ENCODE measurements at regions not wholly inside any gene's neighbourhood (a gene's known extent, or its start where the extent isn't known, plus 50 kb on each side); places are given as distances from the start of the nearest gene placed in this dataset.

DNA sequence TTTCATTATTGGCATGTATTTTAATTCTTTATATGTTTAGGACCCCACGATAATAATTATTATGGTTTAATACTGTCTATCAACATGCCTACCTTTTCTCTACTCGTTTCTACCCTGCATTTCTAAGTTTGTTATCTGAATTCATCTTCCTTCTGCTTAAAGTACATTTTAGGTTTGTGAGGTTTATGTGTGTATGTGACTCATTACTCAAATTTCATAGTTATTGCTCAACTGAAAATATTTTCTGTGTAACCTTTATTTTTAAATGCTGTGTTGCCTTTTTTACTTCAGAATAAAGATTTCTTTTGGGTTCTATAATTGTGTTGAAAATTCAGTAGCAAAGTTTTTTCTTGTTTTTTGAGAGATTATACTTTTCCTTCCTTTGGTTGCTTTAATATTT, 933.9 kb upstream of the LRRTM1 start:
- H3K9ac ChIP-seq (ENCODE audit: low read length), result no peak overlapping the region
- DNase-seq, result no peak
- TF ChIP-seq EZH2phosphoT487 (IDR thresholded peaks at IDR 0.05; ENCODE audit: low read length) (no peak), EZH2 (optimal IDR thresholded peaks at IDR 0.05; ENCODE audit: low read depth, low read length) (no peak)
- TF ChIP-seq, protein P1, sequence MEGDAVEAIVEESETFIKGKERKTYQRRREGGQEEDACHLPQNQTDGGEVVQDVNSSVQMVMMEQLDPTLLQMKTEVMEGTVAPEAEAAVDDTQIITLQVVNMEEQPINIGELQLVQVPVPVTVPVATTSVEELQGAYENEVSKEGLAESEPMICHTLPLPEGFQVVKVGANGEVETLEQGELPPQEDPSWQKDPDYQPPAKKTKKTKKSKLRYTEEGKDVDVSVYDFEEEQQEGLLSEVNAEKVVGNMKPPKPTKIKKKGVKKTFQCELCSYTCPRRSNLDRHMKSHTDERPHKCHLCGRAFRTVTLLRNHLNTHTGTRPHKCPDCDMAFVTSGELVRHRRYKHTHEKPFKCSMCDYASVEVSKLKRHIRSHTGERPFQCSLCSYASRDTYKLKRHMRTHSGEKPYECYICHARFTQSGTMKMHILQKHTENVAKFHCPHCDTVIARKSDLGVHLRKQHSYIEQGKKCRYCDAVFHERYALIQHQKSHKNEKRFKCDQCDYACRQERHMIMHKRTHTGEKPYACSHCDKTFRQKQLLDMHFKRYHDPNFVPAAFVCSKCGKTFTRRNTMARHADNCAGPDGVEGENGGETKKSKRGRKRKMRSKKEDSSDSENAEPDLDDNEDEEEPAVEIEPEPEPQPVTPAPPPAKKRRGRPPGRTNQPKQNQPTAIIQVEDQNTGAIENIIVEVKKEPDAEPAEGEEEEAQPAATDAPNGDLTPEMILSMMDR (IDR thresholded peaks at IDR 0.05; ENCODE audit: low read length), result no peak
- H3K9me3 ChIP-seq (replicated peaks; ENCODE audit: insufficient read depth, low read length), result no peaks in the 10 kb centered on the region
- no peaks in the 10 kb centered on the region for H3K36me3 ChIP-seq (replicated peaks; ENCODE audit: insufficient read depth, low read length)
- no peak overlapping the region for H3K4me3 ChIP-seq (ENCODE audit: low read length)
- H3K4me2 ChIP-seq (ENCODE audit: low read depth, low read length), result no peak overlapping the region
- H3F3A ChIP-seq (ENCODE audit: insufficient read depth, low read length), result no peaks in the 10 kb centered on the region
- H3K27me3 ChIP-seq (replicated peaks; ENCODE audit: insufficient read depth, low read length), result no peaks in the 10 kb centered on the region
- no peaks in the 10 kb centered on the region for H3K4me1 ChIP-seq (ENCODE audit: low read length)
- H3K27ac ChIP-seq (ENCODE audit: low read length), result no peak overlapping the region
- no peak overlapping the region for H2AFZ ChIP-seq (ENCODE audit: low read length)
- H3K79me2 ChIP-seq (ENCODE audit: low read length), result no peaks in the 10 kb centered on the region
- no peaks in the 10 kb centered on the region for H3K9me2 ChIP-seq (replicated peaks; ENCODE audit: insufficient read depth, low read length)
- H4K20me1 ChIP-seq (ENCODE audit: insufficient read depth, low read length), result no peaks in the 10 kb centered on the region

DNA sequence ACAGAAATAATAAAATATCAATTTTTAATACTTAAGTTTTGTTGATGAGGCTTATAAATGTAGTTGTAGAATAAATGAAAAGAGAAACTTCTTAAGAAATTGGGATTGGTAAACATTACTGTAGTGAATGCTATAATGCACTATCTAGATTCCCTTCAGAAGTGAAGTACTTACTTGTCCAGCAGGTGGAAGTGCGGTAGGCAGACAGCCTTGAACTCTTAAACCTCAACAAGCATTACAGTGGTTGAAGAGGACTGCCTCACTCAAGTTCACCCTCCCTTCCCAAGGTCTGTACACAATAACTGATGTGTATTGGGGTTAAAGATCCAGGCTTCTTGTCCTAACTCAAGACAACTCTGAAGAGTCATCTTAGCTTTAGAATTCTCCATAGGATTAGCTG, 931.0 kb upstream of the LRRTM1 start:
- no peak for DNase-seq

DNA sequence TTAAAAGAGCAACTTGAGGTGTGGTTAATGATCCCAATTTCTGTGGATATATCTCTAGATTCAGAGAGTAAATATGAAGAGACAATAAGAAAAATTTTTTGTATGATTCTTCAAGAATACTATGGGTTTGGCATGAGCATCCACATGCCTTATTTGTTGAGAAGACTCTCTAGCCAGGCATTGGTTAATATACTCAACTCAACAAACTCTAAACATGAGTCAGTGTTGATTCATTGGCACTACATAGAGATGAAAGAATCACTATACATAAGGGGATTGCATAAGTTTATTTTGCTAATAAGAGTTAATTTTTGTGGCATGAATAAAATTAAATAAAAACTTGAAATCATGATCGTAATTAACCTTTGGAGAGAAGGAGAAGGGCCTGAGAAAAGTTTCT, 930.2 kb upstream of the LRRTM1 start:
- Histone ChIP-seq H3K4me1 (ENCODE audit: low read length) (no peaks in the 10 kb centered on the region), H3K4me2 (ENCODE audit: low read depth, low read length) (no peak overlapping the region), H3K36me3 (replicated peaks; ENCODE audit: insufficient read depth, low read length) (no peaks in the 10 kb centered on the region), H3K9me2 (replicated peaks; ENCODE audit: insufficient read depth, low read length) (no peaks in the 10 kb centered on the region), H3K79me2 (ENCODE audit: low read length) (no peaks in the 10 kb centered on the region), H3K9me3 (replicated peaks; ENCODE audit: insufficient read depth, low read length) (no peaks in the 10 kb centered on the region), H3K27ac (ENCODE audit: low read length) (no peak overlapping the region), H3K27me3 (replicated peaks; ENCODE audit: insufficient read depth, low read length) (no peaks in the 10 kb centered on the region), H2AFZ (ENCODE audit: low read length) (no peak overlapping the region), H3K9ac (ENCODE audit: low read length) (no peak overlapping the region), H4K20me1 (ENCODE audit: insufficient read depth, low read length) (no peaks in the 10 kb centered on the region), H3K4me3 (ENCODE audit: low read length) (no peak overlapping the region), H3F3A (ENCODE audit: insufficient read depth, low read length) (no peaks in the 10 kb centered on the region)
- no peak for DNase-seq
- TF ChIP-seq EZH2phosphoT487 (IDR thresholded peaks at IDR 0.05; ENCODE audit: low read length) (no peak), EZH2 (optimal IDR thresholded peaks at IDR 0.05; ENCODE audit: low read depth, low read length) (no peak)
- TF ChIP-seq, protein P1 (IDR thresholded peaks at IDR 0.05; ENCODE audit: low read length), result no peak

More for the DNA sequence above, 931.0 kb upstream of the LRRTM1 start:
- H3K9me3 ChIP-seq (replicated peaks; ENCODE audit: insufficient read depth, low read length), result no peaks in the 10 kb centered on the region
- no peak overlapping the region for H3K9ac ChIP-seq (ENCODE audit: low read length)
- H3K9me2 ChIP-seq (replicated peaks; ENCODE audit: insufficient read depth, low read length), result no peaks in the 10 kb centered on the region
- no peaks in the 10 kb centered on the region for H3K4me1 ChIP-seq (ENCODE audit: low read length)
- no peak overlapping the region for H3K27ac ChIP-seq (ENCODE audit: low read length)
- no peaks in the 10 kb centered on the region for H3K27me3 ChIP-seq (replicated peaks; ENCODE audit: insufficient read depth, low read length)
- TF ChIP-seq, protein P1 (IDR thresholded peaks at IDR 0.05; ENCODE audit: low read length), result no peak
- TF ChIP-seq EZH2phosphoT487 (IDR thresholded peaks at IDR 0.05; ENCODE audit: low read length) (no peak), EZH2 (optimal IDR thresholded peaks at IDR 0.05; ENCODE audit: low read depth, low read length) (no peak)
- H2AFZ ChIP-seq (ENCODE audit: low read length), result no peak overlapping the region
- no peaks in the 10 kb centered on the region for H4K20me1 ChIP-seq (ENCODE audit: insufficient read depth, low read length)
- H3K4me2 ChIP-seq (ENCODE audit: low read depth, low read length), result no peak overlapping the region
- no peaks in the 10 kb centered on the region for H3K36me3 ChIP-seq (replicated peaks; ENCODE audit: insufficient read depth, low read length)
- H3K79me2 ChIP-seq (ENCODE audit: low read length), result no peaks in the 10 kb centered on the region
- no peaks in the 10 kb centered on the region for H3F3A ChIP-seq (ENCODE audit: insufficient read depth, low read length)
- H3K4me3 ChIP-seq (ENCODE audit: low read length), result no peak overlapping the region
